ENCODE measurements at regions not wholly inside any gene's neighbourhood (a gene's known extent, or its start where the extent isn't known, plus 50 kb on each side); places are given as distances from the start of the nearest gene placed in this dataset.
A peak's percentile ranks its signal among the peaks of the same experiment; 100 is the strongest.

GRCh38 chr4:108567831-108568230 lies 52.5 kb upstream of the RPL34 start:
- no peak for DNase-seq (ENCODE audit: low read depth)
- TF ChIP-seq CTCF (conservative IDR thresholded peaks at IDR 0.05; ENCODE audit: low read depth, low read length) = no peak

GRCh38 chr4:108561116-108561515 lies 59.3 kb upstream of the RPL34 start:
- H3K4me3 ChIP-seq (ENCODE audit: low read length) = no peak overlapping the region
- DNase-seq (ENCODE audit: low read depth) = peak; percentile 17
- no peak for TF ChIP-seq CTCF (conservative IDR thresholded peaks at IDR 0.05; ENCODE audit: low read depth, low read length)

More at GRCh38 chr4:108567831-108568230, 52.5 kb upstream of the RPL34 start:
- no peak overlapping the region for H3K4me3 ChIP-seq (ENCODE audit: low read length)

GRCh38 chr4:108560616-108561015 lies 59.8 kb upstream of the RPL34 start:
- no peak for DNase-seq (ENCODE audit: low read depth)
- H3K4me3 ChIP-seq (ENCODE audit: low read length) = no peak overlapping the region
- TF ChIP-seq CTCF (conservative IDR thresholded peaks at IDR 0.05; ENCODE audit: low read depth, low read length) = no peak

GRCh38 chr4:108559911-108560310 lies 60.5 kb upstream of the RPL34 start:
- DNase-seq (ENCODE audit: low read depth) = no peak
- H3K4me3 ChIP-seq (ENCODE audit: low read length) = no peak overlapping the region
- TF ChIP-seq CTCF (conservative IDR thresholded peaks at IDR 0.05; ENCODE audit: low read depth, low read length) = no peak

GRCh38 chr4:108559068-108559793 lies 61.1 kb upstream of the RPL34 start:
- DNase-seq (ENCODE audit: low read depth) = no peak
- no peak overlapping the region for H3K4me3 ChIP-seq (ENCODE audit: low read length)
- TF ChIP-seq CTCF (conservative IDR thresholded peaks at IDR 0.05; ENCODE audit: low read depth, low read length) = no peak

- DNase-seq (ENCODE audit: low read depth) = no peak
- no peak overlapping the region for H3K4me3 ChIP-seq (ENCODE audit: low read length)
- TF ChIP-seq CTCF (conservative IDR thresholded peaks at IDR 0.05; ENCODE audit: low read depth, low read length) = no peak
Measured at GRCh38 chr4:108556588-108557200, 63.7 kb upstream of the RPL34 start.

GRCh38 chr4:108556166-108556565 lies 64.2 kb upstream of the RPL34 start:
- TF ChIP-seq CTCF (conservative IDR thresholded peaks at IDR 0.05; ENCODE audit: low read depth, low read length) = no peak
- no peak for DNase-seq (ENCODE audit: low read depth)
- no peak overlapping the region for H3K4me3 ChIP-seq (ENCODE audit: low read length)
